ENCODE measurements at regions not wholly inside any gene's neighbourhood (a gene's known extent, or its start where the extent isn't known, plus 50 kb on each side); places are given as distances from the start of the nearest gene placed in this dataset.

DNA sequence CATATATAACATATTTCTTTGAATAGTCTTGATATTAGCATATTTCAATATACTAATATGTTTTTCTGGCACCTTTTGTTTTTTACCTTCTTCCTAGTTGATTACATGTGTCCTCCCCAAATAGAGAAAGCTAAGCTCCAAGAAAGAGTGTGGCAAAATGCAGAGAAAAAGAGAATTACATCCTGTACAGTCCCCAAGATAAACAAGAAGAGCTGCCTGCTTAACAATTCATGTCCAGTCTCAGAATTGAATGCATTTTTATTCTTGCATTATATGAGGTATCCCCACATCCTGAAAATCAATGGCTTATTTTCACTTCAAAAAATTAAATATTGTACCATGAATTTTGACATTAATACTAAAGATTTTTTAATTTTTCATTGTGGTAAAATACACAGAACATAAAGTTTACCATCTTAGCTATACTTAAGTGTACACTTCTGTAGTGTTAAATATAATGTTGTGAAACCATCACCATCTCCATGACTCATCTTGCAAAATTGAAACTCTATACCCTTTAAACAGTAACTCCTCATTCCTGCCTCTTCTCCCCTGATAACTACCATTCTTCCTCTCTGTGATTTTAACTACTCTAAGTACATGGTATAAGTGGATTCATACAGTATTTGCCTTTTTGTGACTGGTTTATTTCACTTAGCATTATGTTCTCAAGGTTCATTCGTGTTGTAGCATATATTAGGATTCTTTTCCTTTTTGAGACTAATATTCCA lies 490.3 kb downstream of the COL12A1 start:
- TF ChIP-seq, protein P1, sequence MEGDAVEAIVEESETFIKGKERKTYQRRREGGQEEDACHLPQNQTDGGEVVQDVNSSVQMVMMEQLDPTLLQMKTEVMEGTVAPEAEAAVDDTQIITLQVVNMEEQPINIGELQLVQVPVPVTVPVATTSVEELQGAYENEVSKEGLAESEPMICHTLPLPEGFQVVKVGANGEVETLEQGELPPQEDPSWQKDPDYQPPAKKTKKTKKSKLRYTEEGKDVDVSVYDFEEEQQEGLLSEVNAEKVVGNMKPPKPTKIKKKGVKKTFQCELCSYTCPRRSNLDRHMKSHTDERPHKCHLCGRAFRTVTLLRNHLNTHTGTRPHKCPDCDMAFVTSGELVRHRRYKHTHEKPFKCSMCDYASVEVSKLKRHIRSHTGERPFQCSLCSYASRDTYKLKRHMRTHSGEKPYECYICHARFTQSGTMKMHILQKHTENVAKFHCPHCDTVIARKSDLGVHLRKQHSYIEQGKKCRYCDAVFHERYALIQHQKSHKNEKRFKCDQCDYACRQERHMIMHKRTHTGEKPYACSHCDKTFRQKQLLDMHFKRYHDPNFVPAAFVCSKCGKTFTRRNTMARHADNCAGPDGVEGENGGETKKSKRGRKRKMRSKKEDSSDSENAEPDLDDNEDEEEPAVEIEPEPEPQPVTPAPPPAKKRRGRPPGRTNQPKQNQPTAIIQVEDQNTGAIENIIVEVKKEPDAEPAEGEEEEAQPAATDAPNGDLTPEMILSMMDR (IDR thresholded peaks at IDR 0.05) = no peak
- no peak for TF ChIP-seq POLR2A (IDR thresholded peaks at IDR 0.05)
